ENCODE measurements at regions not wholly inside any gene's neighbourhood (a gene's known extent, or its start where the extent isn't known, plus 50 kb on each side); places are given as distances from the start of the nearest gene placed in this dataset.

- DNase-seq (ENCODE audit: low read depth, low spot score), result no peak
Measured at GRCh38 chr20:57944988-57945387, 235.2 kb upstream of the PMEPA1 start.

- no peak for DNase-seq (ENCODE audit: low read depth, low spot score)
Measured at GRCh38 chr20:57943950-57944349, 234.1 kb upstream of the PMEPA1 start.

- DNase-seq (ENCODE audit: low read depth, low spot score), result no peak
Measured at GRCh38 chr20:57943291-57943690, 233.5 kb upstream of the PMEPA1 start.

GRCh38 chr20:57941604-57942381 lies 232.0 kb upstream of the PMEPA1 start:
- no peak for DNase-seq (ENCODE audit: low read depth, low spot score)

GRCh38 chr20:57940868-57941522 lies 231.2 kb upstream of the PMEPA1 start:
- no peak for DNase-seq (ENCODE audit: low read depth, low spot score)

GRCh38 chr20:57940376-57940775 lies 230.6 kb upstream of the PMEPA1 start:
- no peak for DNase-seq (ENCODE audit: low read depth, low spot score)

GRCh38 chr20:57939499-57939898 lies 229.7 kb upstream of the PMEPA1 start:
- no peak for DNase-seq (ENCODE audit: low read depth, low spot score)

- no peak for DNase-seq (ENCODE audit: low read depth, low spot score)
Measured at GRCh38 chr20:57938158-57939108, 228.6 kb upstream of the PMEPA1 start.

- no peak for DNase-seq (ENCODE audit: low read depth, low spot score)
Measured at GRCh38 chr20:57936636-57937385, 227.0 kb upstream of the PMEPA1 start.

GRCh38 chr20:57934913-57935312 lies 225.1 kb upstream of the PMEPA1 start:
- no peak for DNase-seq (ENCODE audit: low read depth, low spot score)

GRCh38 chr20:57934007-57934805 lies 224.4 kb upstream of the PMEPA1 start:
- DNase-seq (ENCODE audit: low read depth, low spot score), result no peak

GRCh38 chr20:57932227-57932864 lies 222.5 kb upstream of the PMEPA1 start:
- no peak for DNase-seq (ENCODE audit: low read depth, low spot score)

- no peak for DNase-seq (ENCODE audit: low read depth, low spot score)
Measured at GRCh38 chr20:57930351-57930750, 220.5 kb upstream of the PMEPA1 start.

GRCh38 chr20:57928181-57928967 lies 218.6 kb upstream of the PMEPA1 start:
- no peak for DNase-seq (ENCODE audit: low read depth, low spot score)

GRCh38 chr20:57927376-57927775 lies 217.6 kb upstream of the PMEPA1 start:
- no peak for DNase-seq (ENCODE audit: low read depth, low spot score)

- DNase-seq (ENCODE audit: low read depth, low spot score), result no peak
Measured at GRCh38 chr20:57922706-57923105, 212.9 kb upstream of the PMEPA1 start.

GRCh38 chr20:57922083-57922482 lies 212.3 kb upstream of the PMEPA1 start:
- DNase-seq (ENCODE audit: low read depth, low spot score), result no peak

GRCh38 chr20:57921676-57922075 lies 211.9 kb upstream of the PMEPA1 start:
- no peak for DNase-seq (ENCODE audit: low read depth, low spot score)

- no peak for DNase-seq (ENCODE audit: low read depth, low spot score)
Measured at GRCh38 chr20:57920971-57921370, 211.2 kb upstream of the PMEPA1 start.
